GM18951 (cell line): ENCODE measurements at regions not wholly inside any gene's neighbourhood (a gene's known extent, or its start where the extent isn't known, plus 50 kb on each side); places are given as distances from the start of the nearest gene placed in this dataset.
"Not testable (repeated sequence)": the region's sequence is repeated elsewhere in the genome, so short reads cannot be mapped to it uniquely, and the experiment has no call there.

Experiments
- POLR2A ChIP-seq: IDR thresholded peaks from 4 replicates; pipeline ENCODE4 v1.6.1; 2011; ENCODE audit warnings: mild to moderate bottlenecking; ENCODE audit not compliant: insufficient read length, insufficient read depth; ENCODE audit errors: extremely low read depth
- in situ Hi-C: fragments of 300-500 bp; cut with MboI; formaldehyde crosslinking; loops from one replicate; pipeline ENCODE4 v1.12.0; 2022; ENCODE audit warnings: low sequenced_read_pairs, mixed read lengths, inconsistent platforms; ENCODE audit not compliant: unreplicated experiment

DNA sequence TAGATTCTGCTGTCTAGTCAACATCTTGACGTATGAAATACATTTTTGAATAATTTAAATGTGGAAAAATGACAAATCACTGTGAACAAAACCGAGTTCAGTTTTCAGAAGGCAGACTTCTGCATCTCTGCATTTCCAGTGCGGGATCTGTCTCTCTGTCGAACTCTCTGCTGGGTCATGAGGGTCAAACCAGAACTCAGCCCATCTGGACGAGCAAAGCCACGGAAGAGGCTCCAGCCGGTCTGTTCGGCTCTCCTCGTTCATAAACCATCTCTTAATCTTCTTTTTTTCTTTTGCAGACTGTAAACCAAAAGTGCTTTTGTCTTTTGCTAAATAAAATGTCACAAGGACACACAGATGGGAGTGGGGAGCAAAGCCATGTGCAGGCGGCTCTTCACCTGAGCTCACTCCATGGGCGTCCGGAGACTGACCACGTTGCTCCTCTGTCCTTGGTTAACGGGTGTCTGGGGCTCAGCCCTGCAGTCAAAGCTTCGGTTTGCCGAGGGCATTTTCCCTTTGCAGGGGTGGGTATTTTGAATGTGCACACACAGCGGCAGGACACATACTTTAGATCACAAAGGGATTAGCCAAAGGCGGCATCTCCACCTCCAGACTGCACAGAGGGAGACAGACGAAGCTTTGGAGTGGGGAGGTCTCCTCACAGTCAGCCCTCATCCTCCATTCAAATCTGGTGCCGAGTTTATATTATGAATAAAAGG lies 737.9 kb upstream of the SALL3 start:
- no peak for TF ChIP-seq POLR2A
- in situ Hi-C loops = no loop called here

GRCh38 chr18:78242254-78242643 lies 737.4 kb upstream of the SALL3 start:
- no peak for TF ChIP-seq POLR2A

GRCh38 chr18:78242806-78243205 lies 736.8 kb upstream of the SALL3 start:
- TF ChIP-seq POLR2A = no peak
- in situ Hi-C loops = no loop called here

More at GRCh38 chr18:78242254-78242643, 737.4 kb upstream of the SALL3 start:
- in situ Hi-C loops = no loop called here

- in situ Hi-C loops = no loop called here
- no peak for TF ChIP-seq POLR2A
Observed at GRCh38 chr18:78244779-78245178, 734.8 kb upstream of the SALL3 start.

GRCh38 chr18:78245451-78245850 lies 734.2 kb upstream of the SALL3 start:
- TF ChIP-seq POLR2A = no peak
- in situ Hi-C loops = no loop called here

- no peak for TF ChIP-seq POLR2A
- in situ Hi-C loops = no loop called here
Observed at GRCh38 chr18:78246050-78246449, 733.6 kb upstream of the SALL3 start.

- no peak for TF ChIP-seq POLR2A
- in situ Hi-C loops = no loop called here
Observed at GRCh38 chr18:78246588-78246987, 733.0 kb upstream of the SALL3 start.

- TF ChIP-seq POLR2A = no peak
- in situ Hi-C loops = no loop called here
Observed at GRCh38 chr18:78247615-78248289, 731.9 kb upstream of the SALL3 start.

GRCh38 chr18:78255013-78255412 lies 724.6 kb upstream of the SALL3 start:
- in situ Hi-C loops = no loop called here
- TF ChIP-seq POLR2A = no peak

DNA sequence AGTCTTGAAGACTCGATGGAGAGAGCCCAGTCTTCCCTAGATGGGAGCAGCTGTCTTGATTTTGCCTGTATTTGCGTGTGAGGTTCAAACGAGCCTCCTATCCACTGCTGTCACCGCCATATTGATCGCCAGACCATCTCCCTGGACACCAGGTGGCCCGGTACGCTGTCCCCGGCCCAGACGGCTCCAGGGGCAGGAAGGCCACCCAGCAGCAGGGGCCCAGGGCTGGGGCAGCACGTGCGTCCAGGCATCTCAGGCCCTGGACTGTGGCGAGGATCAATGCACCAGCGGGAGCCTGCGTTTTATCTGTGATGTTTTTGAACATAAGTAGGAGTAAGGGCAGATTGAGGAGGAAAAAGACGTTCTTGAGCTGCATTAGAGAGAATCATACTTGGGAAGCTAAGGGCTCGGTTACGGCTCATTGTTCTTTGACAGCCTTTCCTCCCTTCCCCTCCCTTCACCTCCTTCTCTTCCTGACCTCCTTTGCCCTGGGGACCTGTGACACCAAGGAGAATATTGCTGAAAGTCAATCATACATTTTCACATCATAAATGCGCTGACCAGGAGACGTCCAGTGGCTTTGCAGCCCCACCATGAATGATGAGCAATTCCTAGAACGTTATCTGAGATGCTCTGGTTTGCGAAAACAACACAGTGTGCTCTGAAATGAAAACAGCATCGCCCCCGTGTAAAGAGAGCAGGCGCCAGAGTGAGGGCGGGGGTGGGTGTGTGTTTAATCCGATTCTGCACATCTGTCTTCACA lies 711.2 kb upstream of the SALL3 start:
- in situ Hi-C loops = no loop called here
- TF ChIP-seq POLR2A = no peak

- in situ Hi-C loops = no loop called here
- no peak for TF ChIP-seq POLR2A
Observed at GRCh38 chr18:78271790-78272189, 707.8 kb upstream of the SALL3 start.

- no peak for TF ChIP-seq POLR2A
- in situ Hi-C loops = no loop called here
Observed at GRCh38 chr18:78273876-78274275, 705.7 kb upstream of the SALL3 start.

GRCh38 chr18:78283425-78283824 lies 696.2 kb upstream of the SALL3 start:
- in situ Hi-C loops = not testable (repeated sequence)

- no peak for TF ChIP-seq POLR2A
- in situ Hi-C loops = no loop called here
Observed at GRCh38 chr18:78292618-78293380, 686.8 kb upstream of the SALL3 start.
